ENCODE measurements at regions not wholly inside any gene's neighbourhood (a gene's known extent, or its start where the extent isn't known, plus 50 kb on each side); places are given as distances from the start of the nearest gene placed in this dataset.

- BruUV-seq (replicated peaks) = no TSS peak
- ATAC-seq = no peak
- Histone ChIP-seq H3K4me1 (ENCODE audit: control insufficient read depth, insufficient read depth, low read length) (no peaks in the 10 kb centered on the region), H3K27ac (ENCODE audit: low read length) (no peak overlapping the region), H3K27me3 (ENCODE audit: control insufficient read depth, insufficient read depth, low read length) (no peaks in the 10 kb centered on the region), H3K36me3 (ENCODE audit: control insufficient read depth, insufficient read depth, low read length) (no peaks in the 10 kb centered on the region), H3K4me3 (ENCODE audit: low read depth in 2 of 2, low read length in 2 of 2) (no peak overlapping the region), H3K9me3 (ENCODE audit: control insufficient read depth, insufficient read depth, low read depth, low read length) (no peaks in the 10 kb centered on the region)
- in situ Hi-C loops (cut with HindIII; ENCODE audit: low pct_unique_long_range_greater_than_20kb, low sequenced_read_pairs) = no loop called here
- intact Hi-C loops (cut with micrococcal nuclease; ENCODE audit: unreplicated experiment) = no loop called here
- TF ChIP-seq TCF7L2 (IDR thresholded peaks at IDR 0.05; ENCODE audit: low read depth, low read length) = no peak
- TF ChIP-seq REST (IDR thresholded peaks at IDR 0.05; ENCODE audit: insufficient read depth in 1 of 2, low read depth in 2 of 2, low read length in 1 of 2) = no peak
- TF ChIP-seq POLR2AphosphoS5 (IDR thresholded peaks at IDR 0.05; ENCODE audit: low read depth, low read length) = no peak
- TF ChIP-seq CTCF (IDR thresholded peaks at IDR 0.05) = no peak
- no peak for TF ChIP-seq SIN3A (IDR thresholded peaks at IDR 0.05; ENCODE audit: borderline replicate concordance, insufficient read depth, low read depth, low read length)
- ChIA-PET CTCF (no interaction called here), POLR2A (no interaction called here)
- DNase-seq (ENCODE audit: low read depth, low spot score) = no peak
Measured at GRCh38 chr2:22491442-22491841, 893.5 kb upstream of the KLHL29 start.

- Histone ChIP-seq H3K36me3 (ENCODE audit: control insufficient read depth, insufficient read depth, low read length) (no peaks in the 10 kb centered on the region), H3K27me3 (ENCODE audit: control insufficient read depth, insufficient read depth, low read length) (no peaks in the 10 kb centered on the region), H3K27ac (ENCODE audit: low read length) (no peak overlapping the region), H3K4me1 (ENCODE audit: control insufficient read depth, insufficient read depth, low read length) (no peaks in the 10 kb centered on the region), H3K4me3 (ENCODE audit: low read depth in 2 of 2, low read length in 2 of 2) (no peak overlapping the region), H3K9me3 (ENCODE audit: control insufficient read depth, insufficient read depth, low read depth, low read length) (no peaks in the 10 kb centered on the region)
- in situ Hi-C loops (cut with HindIII; ENCODE audit: low pct_unique_long_range_greater_than_20kb, low sequenced_read_pairs) (no loop called here), intact Hi-C loops (cut with micrococcal nuclease; ENCODE audit: unreplicated experiment) (no loop called here)
- ATAC-seq (no peak), DNase-seq (ENCODE audit: low read depth, low spot score) (no peak)
- ChIA-PET CTCF (no interaction called here), POLR2A (no interaction called here)
- TF ChIP-seq TCF7L2 (IDR thresholded peaks at IDR 0.05; ENCODE audit: low read depth, low read length) (no peak), REST (IDR thresholded peaks at IDR 0.05; ENCODE audit: insufficient read depth in 1 of 2, low read depth in 2 of 2, low read length in 1 of 2) (no peak)
- no TSS peak for BruUV-seq (replicated peaks)
Measured at GRCh38 chr2:22494156-22494555, 890.8 kb upstream of the KLHL29 start.

Measured in Panc1 (cell line).